ENCODE measurements at regions not wholly inside any gene's neighbourhood (a gene's known extent, or its start where the extent isn't known, plus 50 kb on each side); places are given as distances from the start of the nearest gene placed in this dataset.

- DNase-seq (ENCODE audit: low read depth) = no peak
- H3K4me3 ChIP-seq (ENCODE audit: control insufficient read depth, low read depth, low read length) = no peak overlapping the region
- TF ChIP-seq, protein P1, sequence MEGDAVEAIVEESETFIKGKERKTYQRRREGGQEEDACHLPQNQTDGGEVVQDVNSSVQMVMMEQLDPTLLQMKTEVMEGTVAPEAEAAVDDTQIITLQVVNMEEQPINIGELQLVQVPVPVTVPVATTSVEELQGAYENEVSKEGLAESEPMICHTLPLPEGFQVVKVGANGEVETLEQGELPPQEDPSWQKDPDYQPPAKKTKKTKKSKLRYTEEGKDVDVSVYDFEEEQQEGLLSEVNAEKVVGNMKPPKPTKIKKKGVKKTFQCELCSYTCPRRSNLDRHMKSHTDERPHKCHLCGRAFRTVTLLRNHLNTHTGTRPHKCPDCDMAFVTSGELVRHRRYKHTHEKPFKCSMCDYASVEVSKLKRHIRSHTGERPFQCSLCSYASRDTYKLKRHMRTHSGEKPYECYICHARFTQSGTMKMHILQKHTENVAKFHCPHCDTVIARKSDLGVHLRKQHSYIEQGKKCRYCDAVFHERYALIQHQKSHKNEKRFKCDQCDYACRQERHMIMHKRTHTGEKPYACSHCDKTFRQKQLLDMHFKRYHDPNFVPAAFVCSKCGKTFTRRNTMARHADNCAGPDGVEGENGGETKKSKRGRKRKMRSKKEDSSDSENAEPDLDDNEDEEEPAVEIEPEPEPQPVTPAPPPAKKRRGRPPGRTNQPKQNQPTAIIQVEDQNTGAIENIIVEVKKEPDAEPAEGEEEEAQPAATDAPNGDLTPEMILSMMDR (conservative IDR thresholded peaks at IDR 0.05; ENCODE audit: control insufficient read depth, insufficient read depth, low read depth, low read length) = no peak
Measured at GRCh38 chr1:63041660-63042059, 257.7 kb downstream of the ATG4C start.

DNA sequence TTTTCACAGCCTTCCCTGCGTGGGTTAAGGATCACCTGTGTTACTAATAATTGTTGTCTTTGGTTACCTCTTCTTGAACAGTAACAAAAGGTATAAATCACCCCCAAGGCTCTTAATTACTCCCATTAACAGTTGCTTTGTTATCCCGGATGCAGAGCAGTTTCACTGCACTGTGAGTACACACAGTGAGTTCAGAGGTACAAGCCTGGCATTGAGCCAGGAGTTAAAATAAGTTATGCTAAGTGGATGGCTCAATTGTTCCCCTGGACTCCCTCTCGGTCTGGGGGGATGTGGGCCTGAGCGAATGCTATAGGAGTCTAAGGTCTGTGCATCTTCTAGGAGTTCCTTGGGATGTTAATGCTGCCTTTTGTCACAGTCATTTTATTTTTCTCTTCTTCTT lies 258.3 kb downstream of the ATG4C start:
- TF ChIP-seq, protein P1 (conservative IDR thresholded peaks at IDR 0.05; ENCODE audit: control insufficient read depth, insufficient read depth, low read depth, low read length) = no peak
- no peak overlapping the region for H3K4me3 ChIP-seq (ENCODE audit: control insufficient read depth, low read depth, low read length)
- DNase-seq (ENCODE audit: low read depth) = no peak

- no peak for DNase-seq (ENCODE audit: low read depth)
- TF ChIP-seq, protein P1 (conservative IDR thresholded peaks at IDR 0.05; ENCODE audit: control insufficient read depth, insufficient read depth, low read depth, low read length) = no peak
- no peak overlapping the region for H3K4me3 ChIP-seq (ENCODE audit: control insufficient read depth, low read depth, low read length)
Measured at GRCh38 chr1:63046539-63046938, 262.6 kb downstream of the ATG4C start.

GRCh38 chr1:63049135-63049534 lies 265.2 kb downstream of the ATG4C start:
- H3K4me3 ChIP-seq (ENCODE audit: control insufficient read depth, low read depth, low read length) = no peak overlapping the region
- TF ChIP-seq, protein P1 (conservative IDR thresholded peaks at IDR 0.05; ENCODE audit: control insufficient read depth, insufficient read depth, low read depth, low read length) = no peak
- no peak for DNase-seq (ENCODE audit: low read depth)

DNA sequence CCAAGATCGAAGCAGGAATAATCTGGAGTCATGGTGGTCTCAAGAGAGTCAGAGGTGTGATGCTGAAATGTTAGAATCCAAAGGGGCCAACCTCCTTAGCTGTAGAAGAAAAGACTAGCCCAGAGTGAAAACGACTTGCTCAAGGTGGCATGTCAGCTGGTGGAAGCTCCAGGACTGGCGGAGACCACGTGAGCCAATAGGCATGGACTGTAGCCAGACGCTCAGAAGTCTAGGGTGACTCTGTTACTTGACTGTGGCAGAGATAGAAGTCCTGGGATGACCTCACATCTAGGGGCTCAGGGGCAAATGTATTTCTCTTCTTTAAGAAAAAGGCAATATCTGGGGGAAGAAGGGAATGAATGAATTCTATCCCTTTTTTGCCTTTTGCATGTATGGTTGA lies 267.4 kb downstream of the ATG4C start:
- TF ChIP-seq, protein P1 (conservative IDR thresholded peaks at IDR 0.05; ENCODE audit: control insufficient read depth, insufficient read depth, low read depth, low read length) = no peak
- DNase-seq (ENCODE audit: low read depth) = no peak
- H3K4me3 ChIP-seq (ENCODE audit: control insufficient read depth, low read depth, low read length) = no peak overlapping the region

DNA sequence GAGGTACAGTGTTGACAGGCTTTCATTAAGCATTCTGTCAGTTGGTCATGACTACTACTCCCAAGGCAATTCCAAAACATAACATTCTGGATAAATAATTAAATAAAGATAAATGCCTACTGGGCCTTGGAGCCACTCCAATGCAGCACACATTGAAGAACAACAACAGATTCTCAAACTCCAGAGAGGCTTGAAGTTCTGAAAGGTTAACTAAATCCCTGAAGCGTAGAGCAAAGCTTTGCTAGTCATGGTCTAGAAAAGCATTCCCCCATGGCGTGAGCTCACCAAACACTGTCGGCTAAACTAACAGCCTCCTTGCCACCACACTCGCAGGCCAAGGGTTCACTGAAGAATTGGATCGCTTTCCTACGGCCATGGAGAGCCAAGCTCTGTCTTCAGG lies 268.0 kb downstream of the ATG4C start:
- H3K4me3 ChIP-seq (ENCODE audit: control insufficient read depth, low read depth, low read length) = no peak overlapping the region
- TF ChIP-seq, protein P1 (conservative IDR thresholded peaks at IDR 0.05; ENCODE audit: control insufficient read depth, insufficient read depth, low read depth, low read length) = no peak
- DNase-seq (ENCODE audit: low read depth) = no peak

DNA sequence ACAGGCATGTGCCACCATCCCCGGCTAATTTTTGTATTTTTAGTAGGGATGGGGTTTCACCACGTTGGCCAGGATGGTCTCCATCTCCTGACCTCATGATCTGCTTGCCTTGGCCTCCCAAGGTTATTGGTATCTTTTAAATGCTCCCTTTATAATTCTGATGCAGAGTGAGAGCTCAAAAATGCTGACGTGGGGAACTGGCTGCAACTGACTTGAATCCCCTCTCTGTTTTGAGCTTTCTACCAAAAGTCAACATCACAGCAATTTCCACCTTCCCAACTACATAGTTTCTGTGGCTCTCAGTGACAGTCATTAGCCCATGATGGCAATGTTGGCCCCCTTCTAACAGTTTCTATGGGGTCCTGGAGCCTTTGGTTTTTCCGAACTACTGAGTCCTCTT lies 268.2 kb upstream of the FOXD3 start:
- no peak for DNase-seq (ENCODE audit: low read depth)
- no peak overlapping the region for H3K4me3 ChIP-seq (ENCODE audit: control insufficient read depth, low read depth, low read length)
- TF ChIP-seq, protein P1 (conservative IDR thresholded peaks at IDR 0.05; ENCODE audit: control insufficient read depth, insufficient read depth, low read depth, low read length) = no peak

Data from fibroblast of mammary gland (primary cell).